Glomerular visceral epithelial cell (primary cell): ENCODE measurements at regions not wholly inside any gene's neighbourhood (a gene's known extent, or its start where the extent isn't known, plus 50 kb on each side); places are given as distances from the start of the nearest gene placed in this dataset.

ENCODE experiments used
- DNase-seq: peaks from one replicate; pipeline ENCODE4 v3.0.0-alpha.2; 2016; ENCODE audit errors: extremely low spot score

- no peak for DNase-seq
Measured at GRCh38 chr1:209328196-209328595, 255.3 kb upstream of the CAMK1G start.

- peak; percentile 38 for DNase-seq
Measured at GRCh38 chr1:209335178-209335577, 248.3 kb upstream of the CAMK1G start.

GRCh38 chr1:209341146-209341545 lies 242.4 kb upstream of the CAMK1G start:
- DNase-seq = no peak

GRCh38 chr1:209341673-209342420 lies 241.7 kb upstream of the CAMK1G start:
- no peak for DNase-seq

- DNase-seq = no peak
Measured at GRCh38 chr1:209342441-209343175, 240.9 kb upstream of the CAMK1G start.

GRCh38 chr1:209343511-209343910 lies 240.0 kb upstream of the CAMK1G start:
- DNase-seq = no peak

- no peak for DNase-seq
Measured at GRCh38 chr1:209344156-209344555, 239.4 kb upstream of the CAMK1G start.

GRCh38 chr1:209349363-209350308 lies 233.9 kb upstream of the CAMK1G start:
- DNase-seq = peak; percentile 74

GRCh38 chr1:209353053-209353452 lies 230.5 kb upstream of the CAMK1G start:
- DNase-seq = no peak

GRCh38 chr1:209354111-209354839 lies 229.2 kb upstream of the CAMK1G start:
- DNase-seq = peak; percentile 89

GRCh38 chr1:209354840-209355165 lies 228.7 kb upstream of the CAMK1G start:
- DNase-seq = no peak

GRCh38 chr1:209355415-209355814 lies 228.1 kb upstream of the CAMK1G start:
- no peak for DNase-seq

GRCh38 chr1:209356976-209357377 lies 226.5 kb upstream of the CAMK1G start:
- no peak for DNase-seq

GRCh38 chr1:209363112-209363511 lies 220.4 kb upstream of the CAMK1G start:
- no peak for DNase-seq

GRCh38 chr1:209364716-209365115 lies 218.8 kb upstream of the CAMK1G start:
- peak; percentile 77 for DNase-seq

- DNase-seq = peak; percentile 78
Measured at GRCh38 chr1:209367061-209367772, 216.3 kb upstream of the CAMK1G start.

GRCh38 chr1:209368864-209369598 lies 214.5 kb upstream of the CAMK1G start:
- DNase-seq = peak; percentile 84

GRCh38 chr1:209370241-209370995 lies 213.1 kb upstream of the CAMK1G start:
- no peak for DNase-seq

- peak; percentile 34 for DNase-seq
Measured at GRCh38 chr1:209375097-209375496, 208.4 kb upstream of the CAMK1G start.
